H9 (cell line): ENCODE measurements at regions not wholly inside any gene's neighbourhood (a gene's known extent, or its start where the extent isn't known, plus 50 kb on each side); places are given as distances from the start of the nearest gene placed in this dataset.

ENCODE experiments used
- DNase-seq: peaks from one replicate; pipeline ENCODE4 v3.0.0-alpha.2; 2017
- H2AFZ ChIP-seq: one replicate; pipeline ENCODE4 v1.6.1; 2013; ENCODE audit warnings: mild to moderate bottlenecking, low read length, control low read depth, moderate library complexity
- H2AK5ac ChIP-seq: 2 replicates; pipeline ENCODE4 v1.6.1; 2013; ENCODE audit warnings: low read length, control low read depth, mixed read lengths; ENCODE audit not compliant: insufficient read length
- H2BK120ac ChIP-seq: one replicate; pipeline ENCODE4 v1.6.1; 2013; ENCODE audit warnings: low read depth, mild to moderate bottlenecking, low read length, control low read depth, inconsistent platforms; ENCODE audit not compliant: poor library complexity, severe bottlenecking
- H2BK12ac ChIP-seq: 2 replicates; pipeline ENCODE4 v1.6.1; 2013; ENCODE audit warnings: low read length, control low read depth, mixed read lengths, low read depth; ENCODE audit not compliant: insufficient read length
- H2BK15ac ChIP-seq: 2 replicates; pipeline ENCODE4 v1.6.1; 2013; ENCODE audit warnings: low read depth, low read length, control low read depth
- H2BK20ac ChIP-seq: one replicate; pipeline ENCODE4 v1.6.1; 2013; ENCODE audit warnings: low read depth, mild to moderate bottlenecking, low read length, control low read depth, inconsistent platforms; ENCODE audit not compliant: poor library complexity, severe bottlenecking
- H2BK5ac ChIP-seq: 2 replicates; pipeline ENCODE4 v1.6.1; 2013; ENCODE audit warnings: low read length, control low read depth, mixed read lengths; ENCODE audit not compliant: insufficient read length
- H3K14ac ChIP-seq: 2 replicates; pipeline ENCODE4 v1.6.1; 2013; ENCODE audit warnings: low read length, control low read depth; ENCODE audit not compliant: insufficient read depth
- H3K18ac ChIP-seq: 2 replicates; pipeline ENCODE4 v1.6.1; 2013; ENCODE audit warnings: low read depth, mild to moderate bottlenecking, mixed read lengths, low read length, control low read depth; ENCODE audit not compliant: insufficient read length
- H3K23ac ChIP-seq: 2 replicates; pipeline ENCODE4 v1.6.1; 2013; ENCODE audit warnings: low read length, control low read depth, mixed read lengths, low read depth; ENCODE audit not compliant: insufficient read length
- H3K23me2 ChIP-seq: 2 replicates; pipeline ENCODE4 v1.6.1; 2013; ENCODE audit warnings: low read depth, mild to moderate bottlenecking, mixed read lengths, low read length, control low read depth; ENCODE audit not compliant: insufficient read length, poor library complexity, severe bottlenecking
- H3K27ac ChIP-seq: 2 replicates; pipeline ENCODE4 v1.5.1; 2013; ENCODE audit warnings: low read length, control low read depth, mixed read lengths, low read depth; ENCODE audit not compliant: insufficient read length
- H3K27me3 ChIP-seq: 2 replicates; pipeline ENCODE4 v1.6.1; 2013; ENCODE audit warnings: low read length, control low read depth, inconsistent platforms; ENCODE audit not compliant: insufficient read depth
- H3K4ac ChIP-seq: 2 replicates; pipeline ENCODE4 v1.6.1; 2013; ENCODE audit warnings: low read depth, mild to moderate bottlenecking, control low read depth, inconsistent platforms, low read length, moderate library complexity
- H3K4me1 ChIP-seq: 2 replicates; pipeline ENCODE4 v1.6.1; 2013; ENCODE audit warnings: low read length, control low read depth, inconsistent platforms; ENCODE audit not compliant: insufficient read depth
- H3K4me2 ChIP-seq: 2 replicates; pipeline ENCODE4 v1.6.1; 2013; ENCODE audit warnings: low read length, control low read depth, mixed read lengths; ENCODE audit not compliant: insufficient read length, insufficient read depth
- H3K56ac ChIP-seq: 2 replicates; pipeline ENCODE4 v1.6.1; 2013; ENCODE audit warnings: low read depth, mild to moderate bottlenecking, mixed read lengths, low read length, control low read depth; ENCODE audit not compliant: insufficient read length
- H3K79me1 ChIP-seq: 2 replicates; pipeline ENCODE4 v1.6.1; 2013; ENCODE audit warnings: low read depth, mild to moderate bottlenecking, moderate library complexity, low read length, control low read depth, inconsistent platforms; ENCODE audit not compliant: insufficient read depth, poor library complexity, severe bottlenecking
- H3K79me2 ChIP-seq: 2 replicates; pipeline ENCODE4 v1.6.1; 2013; ENCODE audit warnings: low read length, control low read depth, inconsistent platforms; ENCODE audit not compliant: insufficient read depth
- H3K9ac ChIP-seq: 2 replicates; pipeline ENCODE4 v1.6.1; 2013; ENCODE audit warnings: low read length, control low read depth, mixed read lengths; ENCODE audit not compliant: insufficient read length; ENCODE audit errors: extremely low read depth
- H3K9me3 ChIP-seq: one replicate; pipeline ENCODE4 v1.6.1; 2013; ENCODE audit warnings: low read depth, low read length, inconsistent platforms; ENCODE audit not compliant: control insufficient read depth
- H3T11ph ChIP-seq: one replicate; pipeline ENCODE4 v1.6.1; 2013; ENCODE audit warnings: mild to moderate bottlenecking, low read length, control low read depth, inconsistent platforms
- H4K20me1 ChIP-seq: one replicate; pipeline ENCODE4 v1.6.1; 2013; ENCODE audit not compliant: control insufficient read depth, insufficient read length, insufficient read depth
- H4K5ac ChIP-seq: 2 replicates; pipeline ENCODE4 v1.6.1; 2013; ENCODE audit warnings: low read depth, mild to moderate bottlenecking, mixed read lengths, low read length, control low read depth; ENCODE audit not compliant: insufficient read length
- H4K8ac ChIP-seq: replicated peaks from 2 replicates; pipeline ENCODE4 v1.6.1; 2013; ENCODE audit warnings: low read length, control low read depth, mixed read lengths, low read depth; ENCODE audit not compliant: insufficient read length
- H4K91ac ChIP-seq: 2 replicates; pipeline ENCODE4 v1.6.1; 2013; ENCODE audit warnings: low read depth, mild to moderate bottlenecking, moderate library complexity, mixed read lengths, low read length, control low read depth; ENCODE audit not compliant: insufficient read length
- H3K27ac Mint-ChIP-seq, 3 experiments: 2 replicates in 2 of 3; 3 replicates in 1 of 3; pipeline ENCODE4 v1.8.0; 2020 to 2021; ENCODE audit warnings: mixed read lengths in 3 of 3, mild to moderate bottlenecking in 1 of 3, moderate library complexity in 1 of 3
- H3K27me3 Mint-ChIP-seq: 2 replicates; pipeline ENCODE4 v1.8.0; 2021; ENCODE audit warnings: low read depth, mild to moderate bottlenecking, moderate library complexity, mixed read lengths
- H3K36me3 Mint-ChIP-seq, 3 experiments: 2 replicates in 2 of 3; 3 replicates in 1 of 3; pipeline ENCODE4 v1.8.0; 2020 to 2021; ENCODE audit warnings: low read depth in 3 of 3, mixed read lengths in 3 of 3; ENCODE audit not compliant: insufficient read depth in 1 of 3
- H3K4me1 Mint-ChIP-seq, 2 experiments: 2 replicates each; pipeline ENCODE4 v1.8.0; 2020; ENCODE audit warnings: mixed read lengths in 2 of 2
- H3K4me3 Mint-ChIP-seq, 2 experiments: 2 replicates in 1 of 2; 3 replicates in 1 of 2; pipeline ENCODE4 v1.8.0; 2020 to 2021; ENCODE audit warnings: mild to moderate bottlenecking in 2 of 2, mixed read lengths in 2 of 2, moderate library complexity in 1 of 2
- H3K9me3 Mint-ChIP-seq, 2 experiments: 2 replicates in 1 of 2; 3 replicates in 1 of 2; pipeline ENCODE4 v1.8.0; 2020; ENCODE audit warnings: mild to moderate bottlenecking in 2 of 2, mixed read lengths in 2 of 2, moderate library complexity in 1 of 2
- WGBS: extraction: QIAGEN DNeasy Blood & Tissue Kit; methylation state at CpG from one replicate; pipeline ENCODE4 v1.1.7; 2013; ENCODE audit warnings: missing lambda C conversion rate, low lambda C conversion rate, mixed read lengths; ENCODE audit not compliant: insufficient read length; ENCODE audit errors: extremely low coverage; 5-methylcytosine and 5-hydroxymethylcytosine counted together
- TF ChIP-seq, protein P1 (sequence below): fragments of 200-600 bp; sonication (generic); conservative IDR thresholded peaks from 3 replicates; pipeline ENCODE4 v1.8.0; 2021; ENCODE audit warnings: antibody characterized with exemption, mild to moderate bottlenecking

DNA sequence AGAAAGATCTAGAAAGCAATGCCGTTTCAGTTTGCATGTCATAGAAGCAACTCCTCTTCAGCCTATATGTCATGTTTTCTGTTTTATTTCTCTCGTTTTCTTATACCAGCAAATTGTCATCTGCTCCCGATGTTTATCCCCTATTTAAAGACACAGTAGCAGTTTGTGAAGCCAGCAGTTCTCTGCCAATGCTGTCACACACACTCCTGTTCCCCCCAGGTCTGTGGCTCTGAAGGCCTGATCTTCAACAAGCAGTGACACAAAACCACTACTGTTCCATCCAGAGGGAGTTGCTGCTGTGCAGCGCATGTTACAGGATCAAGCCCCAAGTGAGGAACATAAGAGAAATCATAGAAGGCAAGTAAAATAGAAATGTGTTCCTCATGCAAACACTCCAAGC is 364.1 kb upstream of the SLC30A5 start:
- H3K9ac ChIP-seq: no peak overlapping the region
- Mint-ChIP-seq H3K9me3 (no peaks in the 10 kb centered on the region), H3K4me1 (peaks cover 2 to 8% of the 10 kb centered on the region in 2 experiments; a peak in 3 of 4 replicates), H3K36me3 (no peaks in the 10 kb centered on the region), H3K4me3 (no peak overlapping the region), H3K27ac (no peak overlapping the region), H3K27me3 (no peaks in the 10 kb centered on the region)
- H3K18ac ChIP-seq: no peak overlapping the region
- no CpG with 5 or more reads among the region's 4 CpGs for WGBS
- no peak overlapping the region for H2AK5ac ChIP-seq
- DNase-seq: no peak
- H2BK12ac ChIP-seq: no peak overlapping the region
- H2BK15ac ChIP-seq: no peak overlapping the region
- no peak overlapping the region for H3K4ac ChIP-seq
- H3K79me2 ChIP-seq: no peaks in the 10 kb centered on the region
- H2BK120ac ChIP-seq: no peak overlapping the region
- H3K23ac ChIP-seq: no peak overlapping the region
- no peak overlapping the region for H3K56ac ChIP-seq
- H3K14ac ChIP-seq: no peak overlapping the region
- H3K27ac ChIP-seq: no peak overlapping the region
- H2AFZ ChIP-seq: no peak overlapping the region
- H3T11ph ChIP-seq: no peak overlapping the region
- TF ChIP-seq, protein P1, sequence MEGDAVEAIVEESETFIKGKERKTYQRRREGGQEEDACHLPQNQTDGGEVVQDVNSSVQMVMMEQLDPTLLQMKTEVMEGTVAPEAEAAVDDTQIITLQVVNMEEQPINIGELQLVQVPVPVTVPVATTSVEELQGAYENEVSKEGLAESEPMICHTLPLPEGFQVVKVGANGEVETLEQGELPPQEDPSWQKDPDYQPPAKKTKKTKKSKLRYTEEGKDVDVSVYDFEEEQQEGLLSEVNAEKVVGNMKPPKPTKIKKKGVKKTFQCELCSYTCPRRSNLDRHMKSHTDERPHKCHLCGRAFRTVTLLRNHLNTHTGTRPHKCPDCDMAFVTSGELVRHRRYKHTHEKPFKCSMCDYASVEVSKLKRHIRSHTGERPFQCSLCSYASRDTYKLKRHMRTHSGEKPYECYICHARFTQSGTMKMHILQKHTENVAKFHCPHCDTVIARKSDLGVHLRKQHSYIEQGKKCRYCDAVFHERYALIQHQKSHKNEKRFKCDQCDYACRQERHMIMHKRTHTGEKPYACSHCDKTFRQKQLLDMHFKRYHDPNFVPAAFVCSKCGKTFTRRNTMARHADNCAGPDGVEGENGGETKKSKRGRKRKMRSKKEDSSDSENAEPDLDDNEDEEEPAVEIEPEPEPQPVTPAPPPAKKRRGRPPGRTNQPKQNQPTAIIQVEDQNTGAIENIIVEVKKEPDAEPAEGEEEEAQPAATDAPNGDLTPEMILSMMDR: no peak
- H3K27me3 ChIP-seq: no peaks in the 10 kb centered on the region
- no peaks in the 10 kb centered on the region for H3K23me2 ChIP-seq
- H4K20me1 ChIP-seq: no peaks in the 10 kb centered on the region
- no peak overlapping the region for H2BK20ac ChIP-seq
- no peaks in the 10 kb centered on the region for H3K79me1 ChIP-seq
- H3K4me1 ChIP-seq: 0 out of 2 replicates have a peak, but pooled peaks cover 3% of the 10 kb centered on the region
- no peak overlapping the region for H3K4me2 ChIP-seq
- H2BK5ac ChIP-seq: no peak overlapping the region
- no peaks in the 10 kb centered on the region for H3K9me3 ChIP-seq
- no peak overlapping the region for H4K5ac ChIP-seq
- H4K91ac ChIP-seq: no peak overlapping the region
- no peak overlapping the region for H4K8ac ChIP-seq
